ENCODE measurements at regions not wholly inside any gene's neighbourhood (a gene's known extent, or its start where the extent isn't known, plus 50 kb on each side); places are given as distances from the start of the nearest gene placed in this dataset.

DNA sequence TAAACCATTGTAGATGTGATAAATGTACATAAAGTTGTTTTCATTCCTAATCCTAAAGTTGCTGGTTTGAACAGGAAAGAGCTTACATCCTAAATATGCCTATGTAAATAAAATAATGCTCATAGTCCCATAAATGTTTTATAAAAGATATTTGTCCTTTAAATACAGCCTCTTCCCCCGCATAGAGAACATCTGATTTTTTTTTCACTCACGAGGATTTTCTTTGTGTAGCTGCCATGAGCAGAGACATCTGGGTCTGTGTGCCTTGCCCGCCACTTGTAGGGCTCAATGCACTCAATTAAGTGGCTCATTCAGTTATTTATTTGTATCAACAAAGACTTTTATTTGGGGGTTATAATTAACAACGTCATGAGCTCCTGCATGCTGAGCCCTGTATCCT lies 72.8 kb downstream of the SOWAHC start:
- no peak for ATAC-seq
- Histone ChIP-seq H3K9me3 (no peaks in the 10 kb centered on the region), H3K27me3 (no peaks in the 10 kb centered on the region), H3K36me3 (no peaks in the 10 kb centered on the region), H3K4me1 (peaks cover 4 to 49% (median 14%) of the 10 kb centered on the region in 3 donors), H3K4me3 (no peak overlapping the region), H3K27ac (peak overlapping the region in 3 of 4 donors; percentile 42 to 57 (median 55))
- TF ChIP-seq EP300 (IDR thresholded peaks at IDR 0.05) = no peak
- no peak for TF ChIP-seq CTCF (IDR thresholded peaks at IDR 0.05)
- TF ChIP-seq POLR2AphosphoS5 (IDR thresholded peaks at IDR 0.05) = no peak
- WGBS, 2 donors (ENCODE audit: low coverage in 1 of 2) = 57 to 71% methylated on average over 3 to 4 of the region's 4 CpGs

GRCh38 chr2:109689182-109689930 lies 75.2 kb downstream of the SOWAHC start:
- ATAC-seq = no peak
- H3K4me1 ChIP-seq = peaks cover 9 to 73% (median 29%) of the 10 kb centered on the region in 3 donors
- no peak overlapping the region for H3K4me3 ChIP-seq
- no peaks in the 10 kb centered on the region for H3K9me3 ChIP-seq
- no peaks in the 10 kb centered on the region for H3K27me3 ChIP-seq
- TF ChIP-seq CTCF (IDR thresholded peaks at IDR 0.05) = no peak
- WGBS, 2 donors (ENCODE audit: low coverage in 1 of 2) = 20 to 44% methylated on average over 1 to 2 of the region's 5 CpGs
- H3K27ac ChIP-seq = peak overlapping the region; percentile 79 to 92 (median 90)
- no peaks in the 10 kb centered on the region for H3K36me3 ChIP-seq

- no peak overlapping the region for H3K4me3 ChIP-seq
- peak overlapping the region; percentile 79 to 92 (median 90) for H3K27ac ChIP-seq
- no peaks in the 10 kb centered on the region for H3K9me3 ChIP-seq
- no peaks in the 10 kb centered on the region for H3K27me3 ChIP-seq
- H3K4me1 ChIP-seq = peaks cover 9 to 79% (median 29%) of the 10 kb centered on the region in 3 donors
- H3K36me3 ChIP-seq = no peaks in the 10 kb centered on the region
- no peak for ATAC-seq
- TF ChIP-seq EP300 (IDR thresholded peaks at IDR 0.05) (no peak), CTCF (IDR thresholded peaks at IDR 0.05) (no peak), POLR2A (IDR thresholded peaks at IDR 0.05) (no peak)
- WGBS, 2 donors (ENCODE audit: low coverage in 1 of 2) = 81 to 86% methylated on average over 4 to 9 of the region's 9 CpGs
These were observed 75.8 kb downstream of the SOWAHC start for GRCh38 chr2:109689973-109690372.

DNA sequence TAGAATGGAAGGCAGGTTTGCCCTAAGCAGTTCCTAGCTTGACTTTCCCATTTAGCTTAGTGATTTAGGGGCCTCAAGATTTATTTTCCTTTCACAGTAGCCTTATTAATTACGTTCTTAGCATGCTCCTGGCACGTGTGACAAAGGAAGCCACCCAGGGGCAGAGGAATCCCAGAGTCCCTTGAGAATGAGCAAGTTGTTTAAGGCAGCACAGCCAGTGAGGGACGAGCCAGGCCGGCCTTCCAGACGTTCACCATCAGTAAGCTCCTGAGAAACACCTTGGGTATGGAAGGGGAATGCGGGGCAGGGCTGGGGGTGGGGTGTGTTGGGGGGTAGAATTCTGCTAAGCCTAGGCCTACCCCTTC lies 76.3 kb downstream of the SOWAHC start:
- peaks cover 9 to 82% (median 29%) of the 10 kb centered on the region in 3 donors for H3K4me1 ChIP-seq
- 0 to 25% methylated on average over 2 to 5 of the region's 6 CpGs for WGBS, 2 donors (ENCODE audit: low coverage in 1 of 2)
- TF ChIP-seq POLR2A (IDR thresholded peaks at IDR 0.05) (no peak), EP300 (IDR thresholded peaks at IDR 0.05) (no peak), CTCF (IDR thresholded peaks at IDR 0.05) (no peak), POLR2AphosphoS5 (IDR thresholded peaks at IDR 0.05) (no peak)
- peak overlapping the region; percentile 79 to 92 (median 90) for H3K27ac ChIP-seq
- no peak overlapping the region for H3K4me3 ChIP-seq
- no peaks in the 10 kb centered on the region for H3K27me3 ChIP-seq
- peak; percentile 49 for ATAC-seq
- H3K36me3 ChIP-seq = no peaks in the 10 kb centered on the region
- H3K9me3 ChIP-seq = no peaks in the 10 kb centered on the region

DNA sequence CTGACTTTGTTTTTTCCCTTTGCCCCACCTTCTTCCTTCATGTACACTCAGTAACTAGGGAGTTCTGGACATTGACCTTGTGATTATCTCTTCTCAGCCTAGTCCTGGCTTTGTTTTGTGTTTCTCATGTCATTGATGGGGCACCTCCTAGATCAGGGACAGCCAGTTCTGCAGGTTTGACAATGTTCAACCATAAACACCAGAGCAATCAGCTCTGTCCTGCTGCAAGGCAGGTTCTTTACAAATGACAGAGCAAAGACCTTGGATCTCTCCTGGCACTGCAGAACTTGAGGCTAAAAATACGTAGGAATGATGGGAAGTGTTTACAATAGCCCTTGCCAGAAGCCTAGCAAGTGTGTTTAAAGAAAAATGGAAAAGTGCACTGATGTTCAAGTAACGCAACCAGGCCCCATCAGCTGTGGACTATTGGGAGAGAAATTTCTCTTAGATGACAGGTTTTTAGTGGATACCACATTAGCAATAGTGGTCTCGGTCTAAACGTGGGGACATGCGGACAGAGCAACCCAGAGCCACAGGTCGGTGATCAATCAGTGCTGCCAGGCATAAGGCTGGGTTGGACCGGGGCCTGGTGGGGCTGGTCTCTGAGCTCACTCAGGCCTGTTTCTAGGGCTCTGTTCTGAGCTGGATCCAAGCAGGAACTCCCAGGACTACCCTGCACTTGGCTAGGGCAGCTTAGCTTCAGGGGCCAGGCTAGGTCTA lies 76.8 kb downstream of the SOWAHC start:
- ATAC-seq = peak; percentile 91
- H3K4me3 ChIP-seq = no peak overlapping the region
- no peaks in the 10 kb centered on the region for H3K9me3 ChIP-seq
- 13 to 22% methylated on average over 6 of the region's 7 CpGs for WGBS, 2 donors (ENCODE audit: low coverage in 1 of 2)
- no peaks in the 10 kb centered on the region for H3K36me3 ChIP-seq
- H3K27me3 ChIP-seq = no peaks in the 10 kb centered on the region
- H3K4me1 ChIP-seq = peaks cover 9 to 80% (median 29%) of the 10 kb centered on the region in 3 donors
- H3K27ac ChIP-seq = peak overlapping the region; percentile 84 to 92 (median 90)
- TF ChIP-seq EP300 (IDR thresholded peaks at IDR 0.05) (no peak), POLR2AphosphoS5 (IDR thresholded peaks at IDR 0.05) (peak; percentile 98)

Measured in gastroesophageal sphincter (tissue), 4 donors.